Hematopoietic multipotent progenitor cell treated with erythropoietin and hydrocortisone succinate and interleukin-3 and kit ligand, for 4 days (in vitro differentiated cells): ENCODE measurements at regions not wholly inside any gene's neighbourhood (a gene's known extent, or its start where the extent isn't known, plus 50 kb on each side); places are given as distances from the start of the nearest gene placed in this dataset.
A peak's percentile ranks its signal among the peaks of the same experiment; 100 is the strongest.

Experiments
- DNase-seq: peaks from one replicate; pipeline ENCODE4 v3.0.0-alpha.2; 2015

- no peak for DNase-seq
Observed at GRCh38 chr2:41068740-41069139, 616.9 kb upstream of the SLC8A1 start.

DNA sequence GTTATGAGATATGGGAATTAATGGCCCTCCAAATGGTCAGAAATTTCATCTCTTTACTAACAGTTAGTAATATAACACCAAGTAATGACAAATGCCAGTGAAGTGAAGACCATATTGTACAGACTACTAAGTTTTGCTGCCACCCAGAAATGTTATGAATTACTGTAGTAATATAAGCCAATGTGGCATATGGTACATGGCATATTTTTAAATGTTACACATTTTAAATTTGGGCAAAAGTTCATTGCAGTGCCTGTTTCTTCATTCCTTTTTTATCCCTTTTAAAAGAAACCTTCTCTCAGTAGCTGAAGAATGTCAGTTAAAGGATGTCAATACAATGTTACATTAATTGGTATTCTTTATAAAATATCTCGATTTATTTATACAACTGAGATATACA is 626.5 kb upstream of the SLC8A1 start:
- no peak for DNase-seq

- no peak for DNase-seq
Observed at GRCh38 chr2:41079011-41079410, 627.1 kb upstream of the SLC8A1 start.

DNA sequence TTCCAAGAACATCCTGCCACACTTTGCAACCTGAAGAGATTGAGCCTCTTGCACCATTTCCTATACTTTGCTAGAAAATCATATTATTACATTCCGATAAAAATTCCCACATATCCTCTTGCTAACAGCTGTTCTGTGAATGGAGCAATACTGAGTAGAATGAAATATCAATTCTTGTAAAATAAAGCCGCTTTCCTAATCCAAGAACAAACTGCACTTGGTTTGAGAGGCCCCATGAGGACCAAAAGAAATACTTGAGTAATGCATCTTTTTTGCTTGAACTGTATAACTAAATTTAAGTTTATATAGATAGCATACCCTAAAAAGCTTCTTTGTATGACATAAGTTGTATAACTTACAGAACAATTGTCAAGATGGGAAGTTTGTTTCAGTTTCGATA is 632.4 kb upstream of the SLC8A1 start:
- DNase-seq: no peak

- DNase-seq: no peak
Observed at GRCh38 chr2:41087946-41088345, 636.1 kb upstream of the SLC8A1 start.

GRCh38 chr2:41101281-41101680 is 649.4 kb upstream of the SLC8A1 start:
- DNase-seq: no peak

DNA sequence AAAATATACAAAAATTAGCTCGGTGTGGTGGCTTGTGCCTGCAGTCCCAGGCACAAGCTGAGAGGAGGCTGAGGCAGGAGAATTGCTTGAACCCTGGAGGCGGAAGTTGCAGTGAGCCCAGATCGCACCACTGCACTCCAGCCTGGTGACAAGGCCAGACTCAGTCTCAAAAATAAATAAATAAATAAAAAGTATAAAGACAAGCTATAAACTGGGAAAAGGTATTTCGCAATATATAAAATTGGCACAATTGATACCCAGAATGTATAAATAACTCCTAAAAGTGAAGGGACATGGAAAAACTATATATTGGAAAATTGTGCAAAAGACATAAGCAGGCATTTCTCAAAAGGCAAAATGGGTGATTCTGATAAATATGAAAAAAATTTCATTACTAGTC is 657.9 kb upstream of the SLC8A1 start:
- DNase-seq: no peak

- DNase-seq: peak; percentile 23
Observed at GRCh38 chr2:41111836-41112627, 660.1 kb upstream of the SLC8A1 start.

DNA sequence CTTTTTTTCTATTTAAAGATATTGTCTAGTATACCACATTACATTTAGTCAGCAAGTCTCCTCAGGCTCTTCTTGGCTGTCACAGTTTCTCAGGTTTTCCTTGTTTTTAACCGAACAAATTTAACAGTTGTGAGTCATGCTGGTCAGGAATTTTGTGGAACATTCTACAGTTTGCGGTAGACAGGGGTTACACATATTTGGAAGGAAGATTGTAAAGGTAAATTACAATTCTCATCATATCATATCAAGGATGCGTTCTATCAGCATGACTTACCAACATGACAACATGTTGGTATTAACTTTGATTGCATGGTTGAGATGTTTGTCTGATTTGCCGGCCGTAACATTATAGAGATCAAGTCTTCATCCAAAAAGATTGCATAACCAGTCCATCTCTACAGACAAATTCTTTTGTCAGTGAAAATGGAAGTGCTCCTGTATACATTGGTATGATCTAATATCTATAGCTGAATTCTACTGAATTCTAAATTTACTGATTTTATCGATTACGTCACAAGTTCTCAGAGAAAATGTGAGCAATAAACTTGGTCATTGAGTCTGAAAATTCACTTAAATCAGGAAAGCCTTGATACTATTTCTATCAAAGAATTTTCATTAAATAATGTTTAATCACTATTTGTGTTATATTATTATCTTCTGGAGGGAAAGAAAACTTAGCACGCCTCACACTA is 664.4 kb upstream of the SLC8A1 start:
- no peak for DNase-seq

- DNase-seq: no peak
Observed at GRCh38 chr2:41119489-41119888, 667.6 kb upstream of the SLC8A1 start.

GRCh38 chr2:41123341-41123740 is 671.5 kb upstream of the SLC8A1 start:
- no peak for DNase-seq

DNA sequence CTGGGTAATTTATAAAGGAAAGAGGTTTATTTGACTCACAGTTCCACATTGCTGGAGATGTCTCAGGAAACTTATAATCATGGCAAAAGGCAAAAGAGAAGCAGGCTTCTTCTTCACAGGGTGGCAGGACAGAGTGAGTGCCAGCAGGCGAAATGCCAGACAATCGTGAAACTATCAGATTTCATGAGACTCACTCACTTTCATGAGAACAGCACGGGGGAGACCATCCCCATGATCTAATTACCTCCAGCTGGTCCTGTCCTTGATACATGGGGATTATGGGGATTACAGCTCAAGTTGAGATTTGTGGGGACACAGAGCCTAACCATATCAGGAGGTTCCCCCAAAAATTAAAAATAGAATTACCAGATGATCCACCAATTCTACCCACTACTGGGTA is 675.5 kb upstream of the SLC8A1 start:
- DNase-seq: no peak

- peak; percentile 3 for DNase-seq
Observed at GRCh38 chr2:41129988-41130387, 678.1 kb upstream of the SLC8A1 start.

- DNase-seq: peak; percentile 1
Observed at GRCh38 chr2:41137031-41137430, 685.1 kb upstream of the SLC8A1 start.

- DNase-seq: no peak
Observed at GRCh38 chr2:41141146-41141791, 689.4 kb upstream of the SLC8A1 start.

DNA sequence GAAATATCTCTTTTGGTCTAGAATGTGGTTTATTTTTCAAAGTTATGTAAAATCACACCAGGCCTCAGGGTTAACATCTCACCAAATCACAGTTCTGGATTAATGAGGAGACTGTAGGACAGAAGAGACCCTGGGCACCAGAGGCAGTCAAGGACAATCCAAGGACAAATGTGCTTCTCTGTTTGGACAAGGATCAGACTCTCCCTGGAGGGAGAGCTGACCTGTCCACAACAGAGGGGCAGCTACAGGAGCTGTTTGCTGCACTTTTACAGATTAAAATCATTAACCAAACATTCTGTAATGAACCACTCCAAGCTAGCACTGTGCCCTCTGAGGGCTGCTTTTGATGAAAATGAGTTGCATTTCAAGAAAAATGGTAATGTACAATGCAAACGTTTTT is 690.6 kb upstream of the SLC8A1 start:
- DNase-seq: no peak

DNA sequence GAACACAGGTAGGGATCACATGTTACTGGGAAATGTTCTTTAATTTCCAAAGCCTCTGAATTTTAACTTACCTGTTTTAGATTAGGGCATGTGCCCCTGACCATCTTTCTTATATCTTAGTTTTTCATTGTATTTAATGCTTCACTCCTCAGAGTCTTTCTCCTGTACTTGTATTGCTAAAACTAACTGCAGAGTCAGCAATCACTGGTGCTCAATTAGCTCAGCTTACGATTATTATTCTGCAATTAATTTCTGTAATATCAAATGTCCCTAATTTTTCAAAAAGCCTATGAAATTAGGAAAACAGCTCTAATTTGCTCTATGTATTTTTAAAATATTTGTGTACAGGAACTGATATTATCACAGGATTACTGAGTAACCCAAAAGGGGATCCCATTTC is 693.2 kb upstream of the SLC8A1 start:
- DNase-seq: no peak

DNA sequence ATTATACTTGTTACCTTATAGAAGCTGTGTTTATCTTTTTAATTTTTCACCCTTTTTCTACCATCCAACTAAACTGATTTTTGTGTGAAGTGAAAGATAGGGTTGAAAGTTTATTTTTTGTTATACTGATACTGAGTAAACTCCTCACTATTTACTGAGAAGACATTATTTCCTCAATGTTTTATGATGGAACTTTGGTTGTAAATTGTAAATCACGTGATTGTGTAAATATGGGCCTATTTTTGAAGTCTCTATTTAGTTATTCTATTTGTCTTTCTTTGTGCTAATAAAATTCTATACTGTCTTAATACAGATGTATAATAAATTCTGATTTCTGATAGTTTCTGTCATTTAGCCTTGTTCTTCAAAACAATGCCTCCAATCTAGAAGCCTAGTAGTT is 697.2 kb upstream of the SLC8A1 start:
- DNase-seq: no peak

- no peak for DNase-seq
Observed at GRCh38 chr2:41151746-41152145, 699.9 kb upstream of the SLC8A1 start.

GRCh38 chr2:41152318-41152717 is 700.4 kb upstream of the SLC8A1 start:
- DNase-seq: no peak

DNA sequence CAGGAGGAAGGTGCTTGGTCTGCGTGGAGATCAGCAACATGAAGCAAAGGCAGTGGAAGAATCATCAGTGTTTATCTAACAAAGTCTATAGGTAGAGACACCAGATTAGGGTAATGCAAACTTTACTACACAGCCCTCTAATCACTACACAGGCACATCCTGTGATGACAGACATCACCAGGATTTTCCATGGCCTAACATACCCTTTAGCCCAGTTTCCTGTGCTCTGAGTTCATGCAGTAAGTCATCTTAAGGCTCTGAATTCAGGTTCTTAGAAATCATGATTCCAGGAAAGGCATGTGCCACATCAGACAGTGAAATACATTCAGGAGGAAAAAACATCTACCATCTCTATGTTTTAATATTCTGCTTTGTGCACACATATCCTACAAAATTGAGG is 708.5 kb upstream of the SLC8A1 start:
- no peak for DNase-seq

- no peak for DNase-seq
Observed at GRCh38 chr2:41167014-41167413, 715.1 kb upstream of the SLC8A1 start.

- no peak for DNase-seq
Observed at GRCh38 chr2:41169744-41170143, 717.9 kb upstream of the SLC8A1 start.

- DNase-seq: no peak
Observed at GRCh38 chr2:41170589-41170988, 718.7 kb upstream of the SLC8A1 start.
